HepG2 (cell line): ENCODE measurements at regions not wholly inside any gene's neighbourhood (a gene's known extent, or its start where the extent isn't known, plus 50 kb on each side); places are given as distances from the start of the nearest gene placed in this dataset.
A peak's percentile ranks its signal among the peaks of the same experiment; 100 is the strongest.

ENCODE experiments used
- AKNA ChIP-seq: sonication (generic); formaldehyde crosslinking; IDR thresholded peaks from 2 replicates; pipeline ENCODE4 v1.4.0; 2020; ENCODE audit warnings: missing genetic modification reagents, borderline replicate concordance
- ATM ChIP-seq: fragments of 450-650 bp; IDR thresholded peaks from 2 replicates; pipeline ENCODE4 v1.7.1; 2017; ENCODE audit warnings: mild to moderate bottlenecking, borderline replicate concordance
- ELF1 ChIP-seq: sonication (generic); formaldehyde crosslinking; IDR thresholded peaks from 2 replicates; pipeline ENCODE4 v1.4.0; 2020; ENCODE audit warnings: missing genetic modification reagents
- KMT2A ChIP-seq: sonication (generic); formaldehyde crosslinking; IDR thresholded peaks from 2 replicates; pipeline ENCODE4 v1.4.0; 2020; ENCODE audit warnings: missing genetic modification reagents
- MLX ChIP-seq: IDR thresholded peaks from 2 replicates; pipeline ENCODE4 v1.6.1; 2016
- MNT ChIP-seq: fragments of 450-650 bp; IDR thresholded peaks from 2 replicates; pipeline ENCODE4 v1.6.1; 2016
- NFKBIZ ChIP-seq: IDR thresholded peaks from 2 replicates; pipeline ENCODE4 v1.6.1; 2018; ENCODE audit warnings: missing genetic modification reagents, missing compliant biosample characterization
- PLSCR1 ChIP-seq: sonication (generic); formaldehyde crosslinking; IDR thresholded peaks from 2 replicates; pipeline ENCODE4 v1.5.0; 2020; ENCODE audit warnings: missing genetic modification reagents, mild to moderate bottlenecking, borderline replicate concordance
- RAD51 ChIP-seq: fragments of 450-650 bp; IDR thresholded peaks from 2 replicates; pipeline ENCODE4 v1.6.1; 2016; ENCODE audit warnings: borderline replicate concordance
- STAG1 ChIP-seq: sonication (generic); formaldehyde crosslinking; IDR thresholded peaks from 2 replicates; pipeline ENCODE4 v1.4.0; 2020; ENCODE audit warnings: missing genetic modification reagents
- ZNF101 ChIP-seq: sonication (generic); formaldehyde crosslinking; IDR thresholded peaks from 2 replicates; pipeline ENCODE4 v1.4.0; 2020; ENCODE audit warnings: mild to moderate bottlenecking, low read depth, missing genetic modification reagents, borderline replicate concordance
- ZNF205 ChIP-seq: IDR thresholded peaks from 2 replicates; pipeline ENCODE4 v1.6.1; 2018; ENCODE audit warnings: missing biosample characterization, missing genetic modification reagents
- ZNF296 ChIP-seq: sonication (generic); formaldehyde crosslinking; conservative IDR thresholded peaks from 2 replicates; pipeline ENCODE4 v1.5.0; 2020; ENCODE audit warnings: mild to moderate bottlenecking, missing genetic modification reagents
- ZNF577 ChIP-seq: sonication (generic); formaldehyde crosslinking; IDR thresholded peaks from 2 replicates; pipeline ENCODE4 v1.4.0; 2020; ENCODE audit warnings: mild to moderate bottlenecking, low read depth, missing genetic modification reagents, borderline replicate concordance
- ZNF839 ChIP-seq: sonication (generic); formaldehyde crosslinking; IDR thresholded peaks from 2 replicates; pipeline ENCODE4 v1.4.0; 2020; ENCODE audit warnings: missing genetic modification reagents, mild to moderate bottlenecking, borderline replicate concordance
- ZNF878 ChIP-seq: sonication (generic); formaldehyde crosslinking; IDR thresholded peaks from 2 replicates; pipeline ENCODE4 v1.8.1; 2023; ENCODE audit warnings: mild to moderate bottlenecking, missing genetic modification reagents, moderate library complexity
- TF ChIP-seq, protein P1 (sequence below): IDR thresholded peaks from 2 replicates; pipeline ENCODE4 v1.4.0; 2020; ENCODE audit warnings: mild to moderate bottlenecking, missing genetic modification reagents

GRCh38 chr20:50398821-50399554 lies 111.2 kb upstream of the PTPN1 start (continued):
- TF ChIP-seq ZNF101 (CRISPR knock-in tag), result 0 out of 2 replicates have a peak, but pooled peaks have one; percentile 86
- TF ChIP-seq MLX (CRISPR knock-in tag), result peak; percentile 98
- TF ChIP-seq NFKBIZ (CRISPR knock-in tag), result peak; percentile 99
- TF ChIP-seq, protein P1, sequence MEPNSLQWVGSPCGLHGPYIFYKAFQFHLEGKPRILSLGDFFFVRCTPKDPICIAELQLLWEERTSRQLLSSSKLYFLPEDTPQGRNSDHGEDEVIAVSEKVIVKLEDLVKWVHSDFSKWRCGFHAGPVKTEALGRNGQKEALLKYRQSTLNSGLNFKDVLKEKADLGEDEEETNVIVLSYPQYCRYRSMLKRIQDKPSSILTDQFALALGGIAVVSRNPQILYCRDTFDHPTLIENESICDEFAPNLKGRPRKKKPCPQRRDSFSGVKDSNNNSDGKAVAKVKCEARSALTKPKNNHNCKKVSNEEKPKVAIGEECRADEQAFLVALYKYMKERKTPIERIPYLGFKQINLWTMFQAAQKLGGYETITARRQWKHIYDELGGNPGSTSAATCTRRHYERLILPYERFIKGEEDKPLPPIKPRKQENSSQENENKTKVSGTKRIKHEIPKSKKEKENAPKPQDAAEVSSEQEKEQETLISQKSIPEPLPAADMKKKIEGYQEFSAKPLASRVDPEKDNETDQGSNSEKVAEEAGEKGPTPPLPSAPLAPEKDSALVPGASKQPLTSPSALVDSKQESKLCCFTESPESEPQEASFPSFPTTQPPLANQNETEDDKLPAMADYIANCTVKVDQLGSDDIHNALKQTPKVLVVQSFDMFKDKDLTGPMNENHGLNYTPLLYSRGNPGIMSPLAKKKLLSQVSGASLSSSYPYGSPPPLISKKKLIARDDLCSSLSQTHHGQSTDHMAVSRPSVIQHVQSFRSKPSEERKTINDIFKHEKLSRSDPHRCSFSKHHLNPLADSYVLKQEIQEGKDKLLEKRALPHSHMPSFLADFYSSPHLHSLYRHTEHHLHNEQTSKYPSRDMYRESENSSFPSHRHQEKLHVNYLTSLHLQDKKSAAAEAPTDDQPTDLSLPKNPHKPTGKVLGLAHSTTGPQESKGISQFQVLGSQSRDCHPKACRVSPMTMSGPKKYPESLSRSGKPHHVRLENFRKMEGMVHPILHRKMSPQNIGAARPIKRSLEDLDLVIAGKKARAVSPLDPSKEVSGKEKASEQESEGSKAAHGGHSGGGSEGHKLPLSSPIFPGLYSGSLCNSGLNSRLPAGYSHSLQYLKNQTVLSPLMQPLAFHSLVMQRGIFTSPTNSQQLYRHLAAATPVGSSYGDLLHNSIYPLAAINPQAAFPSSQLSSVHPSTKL (CRISPR knock-in tag), result peak; percentile 100
- no peak for TF ChIP-seq AKNA (CRISPR knock-in tag)
- TF ChIP-seq ZNF839 (CRISPR knock-in tag), result peak; percentile 53; the same call in 1 of the 2 replicates
- peak; percentile 96 for TF ChIP-seq ZNF205 (CRISPR knock-in tag)
- no peak; the same call in 1 of the 2 replicates for TF ChIP-seq ZNF296 (CRISPR knock-in tag)
- TF ChIP-seq PLSCR1 (CRISPR knock-in tag), result no peak
- no peak for TF ChIP-seq ATM
- TF ChIP-seq ZNF878, result peak; percentile 93; the same call in 1 of the 2 replicates
- TF ChIP-seq MNT, result peak; percentile 70
- TF ChIP-seq RAD51, result no peak
- TF ChIP-seq STAG1 (CRISPR knock-in tag), result peak; percentile 51
- peak; percentile 76 for TF ChIP-seq ELF1 (CRISPR knock-in tag)
- 0 out of 2 replicates have a peak, but pooled peaks have one; percentile 75 for TF ChIP-seq ZNF577 (CRISPR knock-in tag)
- TF ChIP-seq KMT2A, result peak; percentile 75; the same call in 1 of the 2 replicates
